Loucy (cell line): ENCODE measurements at regions not wholly inside any gene's neighbourhood (a gene's known extent, or its start where the extent isn't known, plus 50 kb on each side); places are given as distances from the start of the nearest gene placed in this dataset.

Experiments
- EZH2phosphoT487 ChIP-seq: fragments of 200-600 bp; IDR thresholded peaks from 2 replicates; pipeline ENCODE4 v1.6.1; 2018; ENCODE audit warnings: antibody characterized with exemption, mild to moderate bottlenecking, moderate library complexity, borderline replicate concordance
- TF ChIP-seq, protein P1 (sequence below): fragments of 200-600 bp; sonication (generic); conservative IDR thresholded peaks from 2 replicates; pipeline ENCODE4 v1.5.1; 2014; ENCODE audit warnings: mild to moderate bottlenecking, antibody characterized with exemption, low read length

DNA sequence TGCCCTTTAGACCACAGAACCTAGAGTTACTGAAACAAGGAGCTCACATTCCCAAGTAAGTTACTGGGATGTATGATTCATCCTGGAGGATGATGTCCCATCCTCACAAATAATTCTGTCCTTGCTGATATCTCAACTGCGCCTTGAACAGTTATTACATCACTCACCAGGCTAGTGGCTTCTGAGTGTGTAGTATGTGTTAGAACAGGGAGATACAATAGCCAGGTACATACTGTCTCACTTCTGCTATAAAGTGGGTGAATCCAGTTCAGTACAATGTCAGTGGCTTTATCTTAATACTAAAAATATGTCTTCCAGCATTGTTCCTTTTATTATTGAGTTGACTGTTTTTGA is 483.2 kb upstream of the FRG2C start:
- TF ChIP-seq, protein P1, sequence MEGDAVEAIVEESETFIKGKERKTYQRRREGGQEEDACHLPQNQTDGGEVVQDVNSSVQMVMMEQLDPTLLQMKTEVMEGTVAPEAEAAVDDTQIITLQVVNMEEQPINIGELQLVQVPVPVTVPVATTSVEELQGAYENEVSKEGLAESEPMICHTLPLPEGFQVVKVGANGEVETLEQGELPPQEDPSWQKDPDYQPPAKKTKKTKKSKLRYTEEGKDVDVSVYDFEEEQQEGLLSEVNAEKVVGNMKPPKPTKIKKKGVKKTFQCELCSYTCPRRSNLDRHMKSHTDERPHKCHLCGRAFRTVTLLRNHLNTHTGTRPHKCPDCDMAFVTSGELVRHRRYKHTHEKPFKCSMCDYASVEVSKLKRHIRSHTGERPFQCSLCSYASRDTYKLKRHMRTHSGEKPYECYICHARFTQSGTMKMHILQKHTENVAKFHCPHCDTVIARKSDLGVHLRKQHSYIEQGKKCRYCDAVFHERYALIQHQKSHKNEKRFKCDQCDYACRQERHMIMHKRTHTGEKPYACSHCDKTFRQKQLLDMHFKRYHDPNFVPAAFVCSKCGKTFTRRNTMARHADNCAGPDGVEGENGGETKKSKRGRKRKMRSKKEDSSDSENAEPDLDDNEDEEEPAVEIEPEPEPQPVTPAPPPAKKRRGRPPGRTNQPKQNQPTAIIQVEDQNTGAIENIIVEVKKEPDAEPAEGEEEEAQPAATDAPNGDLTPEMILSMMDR = no peak
- no peak for TF ChIP-seq EZH2phosphoT487
